GM12865 (cell line): ENCODE measurements at regions not wholly inside any gene's neighbourhood (a gene's known extent, or its start where the extent isn't known, plus 50 kb on each side); places are given as distances from the start of the nearest gene placed in this dataset.

Experiments
- DNase-seq: peaks from one replicate; pipeline ENCODE4 v3.0.0; 2010; ENCODE audit warnings: low read depth
- H3K4me3 ChIP-seq: 2 replicates; pipeline ENCODE4 v1.5.1; 2011; ENCODE audit warnings: mild to moderate bottlenecking, low read depth, low read length, control low read depth
- TF ChIP-seq, protein P1 (sequence below): IDR thresholded peaks from 2 replicates; pipeline ENCODE4 v1.5.1; 2011; ENCODE audit warnings: low read length, control low read depth, low read depth, inconsistent platforms; ENCODE audit not compliant: insufficient read depth; ENCODE audit errors: missing control alignments

DNA sequence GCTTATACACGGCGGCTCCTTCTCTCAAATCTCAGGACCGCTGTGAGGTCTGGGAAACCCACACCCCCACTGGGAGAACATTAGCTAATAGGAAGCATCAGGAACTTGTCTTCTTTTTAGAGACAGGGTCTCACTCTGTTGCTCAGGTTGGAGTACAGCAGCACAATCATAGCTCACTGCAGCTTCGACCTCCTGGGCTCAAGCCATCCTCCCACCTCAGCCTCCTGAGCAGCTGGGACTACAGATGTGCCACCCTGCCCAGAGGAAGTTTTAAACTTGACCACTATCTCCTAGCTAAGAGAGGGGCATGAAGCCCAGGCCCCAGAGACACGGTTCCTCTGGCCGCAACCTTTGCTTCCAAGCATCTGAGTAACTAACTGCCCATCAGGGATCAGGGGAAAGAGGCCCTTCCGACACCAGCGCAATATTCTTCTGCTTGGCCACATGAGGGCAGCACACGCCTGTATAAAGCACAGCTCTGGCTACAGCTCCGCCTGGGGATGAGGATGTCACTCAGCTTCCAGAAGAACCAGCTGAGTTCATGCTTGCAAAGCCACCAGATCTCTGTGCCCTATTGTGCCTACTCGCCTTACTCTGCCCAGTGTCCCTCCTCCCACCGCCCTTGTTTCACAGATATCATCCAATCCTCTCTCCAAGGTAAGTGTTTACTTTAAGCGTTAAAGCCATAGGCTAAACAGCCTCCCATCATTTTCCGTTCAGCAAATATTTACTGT lies 57.6 kb upstream of the SLC6A11 start:
- no peak overlapping the region for H3K4me3 ChIP-seq
- TF ChIP-seq, protein P1, sequence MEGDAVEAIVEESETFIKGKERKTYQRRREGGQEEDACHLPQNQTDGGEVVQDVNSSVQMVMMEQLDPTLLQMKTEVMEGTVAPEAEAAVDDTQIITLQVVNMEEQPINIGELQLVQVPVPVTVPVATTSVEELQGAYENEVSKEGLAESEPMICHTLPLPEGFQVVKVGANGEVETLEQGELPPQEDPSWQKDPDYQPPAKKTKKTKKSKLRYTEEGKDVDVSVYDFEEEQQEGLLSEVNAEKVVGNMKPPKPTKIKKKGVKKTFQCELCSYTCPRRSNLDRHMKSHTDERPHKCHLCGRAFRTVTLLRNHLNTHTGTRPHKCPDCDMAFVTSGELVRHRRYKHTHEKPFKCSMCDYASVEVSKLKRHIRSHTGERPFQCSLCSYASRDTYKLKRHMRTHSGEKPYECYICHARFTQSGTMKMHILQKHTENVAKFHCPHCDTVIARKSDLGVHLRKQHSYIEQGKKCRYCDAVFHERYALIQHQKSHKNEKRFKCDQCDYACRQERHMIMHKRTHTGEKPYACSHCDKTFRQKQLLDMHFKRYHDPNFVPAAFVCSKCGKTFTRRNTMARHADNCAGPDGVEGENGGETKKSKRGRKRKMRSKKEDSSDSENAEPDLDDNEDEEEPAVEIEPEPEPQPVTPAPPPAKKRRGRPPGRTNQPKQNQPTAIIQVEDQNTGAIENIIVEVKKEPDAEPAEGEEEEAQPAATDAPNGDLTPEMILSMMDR, result peak; percentile 69
- peak; percentile 74 for DNase-seq

DNA sequence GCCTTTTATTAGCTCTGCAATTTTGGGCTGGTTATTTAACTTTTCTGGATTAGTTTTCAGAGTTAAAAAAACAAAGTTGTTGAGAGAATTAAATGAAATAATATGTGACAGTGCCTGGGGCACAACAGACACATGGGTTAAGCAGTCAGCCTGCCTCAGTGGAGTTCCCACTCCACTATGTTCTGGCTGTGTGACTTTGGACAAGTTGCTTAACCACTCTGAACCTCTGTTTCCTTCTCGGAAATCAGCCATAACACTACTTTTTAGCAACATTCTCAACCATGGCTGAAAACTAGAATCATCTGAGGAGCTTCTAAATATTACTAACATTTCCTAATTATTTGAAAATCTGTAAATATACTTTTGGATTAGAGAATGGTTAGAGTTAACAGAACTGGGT lies 56.5 kb upstream of the SLC6A11 start:
- H3K4me3 ChIP-seq, result no peak overlapping the region
- DNase-seq, result no peak
- TF ChIP-seq, protein P1, result no peak

- no peak for DNase-seq
- TF ChIP-seq, protein P1, result no peak
- no peak overlapping the region for H3K4me3 ChIP-seq
These were observed 55.8 kb upstream of the SLC6A11 start for GRCh38 chr3:10760199-10760598.

DNA sequence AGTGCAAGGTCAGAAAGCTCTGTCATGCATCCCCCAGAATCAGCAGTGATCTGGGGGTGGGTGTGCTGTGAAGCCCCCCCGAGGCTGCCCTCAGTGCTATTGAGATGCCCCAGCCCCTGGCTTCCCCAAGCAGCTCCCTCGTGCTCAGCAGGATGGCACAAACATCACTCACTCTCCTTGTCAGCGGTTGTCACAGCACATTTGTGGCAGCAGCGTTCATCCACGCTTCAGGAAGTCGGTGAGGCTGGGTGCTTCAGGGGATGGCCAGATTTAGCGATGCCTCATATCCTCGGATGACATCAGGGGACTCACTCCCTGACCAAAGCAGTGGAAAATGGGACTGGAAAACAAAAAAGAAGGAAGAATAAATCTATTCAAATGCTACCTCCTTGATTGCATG lies 54.4 kb upstream of the SLC6A11 start:
- DNase-seq, result no peak
- TF ChIP-seq, protein P1, result no peak
- no peak overlapping the region for H3K4me3 ChIP-seq

DNA sequence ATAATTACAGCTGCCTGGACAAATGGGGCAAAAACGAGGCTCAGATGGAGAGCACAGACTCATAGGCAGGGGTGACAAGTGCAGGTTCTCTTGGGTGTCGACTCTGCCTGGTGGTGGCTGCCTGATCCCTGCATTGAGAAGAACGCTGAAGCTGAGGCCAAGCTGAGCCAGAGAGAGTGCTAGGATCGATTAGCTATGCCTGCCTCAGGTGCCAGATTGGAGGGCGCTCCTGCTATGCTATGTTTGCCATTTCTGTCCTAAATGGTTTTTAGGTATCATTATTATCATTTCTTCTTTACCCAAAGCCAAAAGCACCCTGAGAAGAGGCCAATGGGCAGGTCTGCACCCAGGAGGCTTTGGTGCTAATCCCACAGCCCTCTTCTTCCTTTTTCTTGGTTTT lies 53.9 kb upstream of the SLC6A11 start:
- DNase-seq, result no peak
- TF ChIP-seq, protein P1, result no peak

DNA sequence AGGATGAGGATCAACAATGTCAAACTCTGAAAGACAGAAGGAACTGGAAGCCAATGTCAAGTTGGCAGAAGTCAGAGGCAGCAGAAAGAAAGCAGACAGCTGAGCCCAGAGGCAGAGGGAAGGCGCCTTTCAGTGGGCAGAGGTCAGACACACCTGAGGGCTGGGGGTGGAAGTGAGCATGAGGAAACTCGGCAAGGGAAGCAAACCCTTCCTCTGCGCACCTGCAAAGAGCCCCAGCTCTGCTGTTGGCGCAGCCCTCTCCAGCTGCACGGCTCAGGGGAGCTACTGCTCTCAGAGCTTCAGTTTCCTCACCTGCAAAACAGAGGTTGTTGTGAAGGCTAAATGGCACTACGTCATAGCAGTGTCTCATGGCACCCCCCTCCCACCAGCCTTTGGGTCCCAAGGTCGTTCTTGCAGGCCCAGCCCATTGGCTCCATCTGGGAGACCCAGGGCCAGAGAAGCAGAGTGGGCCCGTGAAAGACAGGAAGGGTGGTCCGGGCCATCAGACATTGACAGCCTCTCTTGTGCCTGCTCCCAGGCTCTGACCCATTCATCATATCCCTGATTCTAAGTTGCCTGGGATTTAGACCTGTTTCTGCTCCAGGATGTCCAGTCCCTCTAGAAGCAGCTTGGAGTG lies 53.3 kb upstream of the SLC6A11 start:
- no peak for DNase-seq
- no peak overlapping the region for H3K4me3 ChIP-seq
- TF ChIP-seq, protein P1, result no peak

More for the DNA sequence above, 53.9 kb upstream of the SLC6A11 start:
- H3K4me3 ChIP-seq, result no peak overlapping the region
